Stimulated activated CD4-positive, alpha-beta T cell treated with anti-CD3 and anti-CD28 coated beads, Interleukin-4, amount 100 ng/mL, for 48 hours (primary cell): ENCODE measurements at regions not wholly inside any gene's neighbourhood (a gene's known extent, or its start where the extent isn't known, plus 50 kb on each side); places are given as distances from the start of the nearest gene placed in this dataset.

Source experiments
- DNase-seq, 2 donors: peaks; one replicate each; pipeline ENCODE4 v3.0.0-alpha.2; 2020; ENCODE audit warnings: low read depth in 2 of 2

GRCh38 chr1:42096554-42096953, 56.7 kb upstream of the GUCA2B start:
- DNase-seq = no peak

GRCh38 chr1:42089246-42089645, 64.0 kb upstream of the GUCA2B start:
- DNase-seq = no peak

- DNase-seq = no peak
Observed at GRCh38 chr1:42086146-42086545, 67.1 kb upstream of the GUCA2B start.

GRCh38 chr1:42085596-42085995, 67.6 kb upstream of the GUCA2B start:
- DNase-seq = no peak

- DNase-seq = no peak
Observed at GRCh38 chr1:42081475-42081874, 71.7 kb upstream of the GUCA2B start.

- no peak for DNase-seq
Observed at GRCh38 chr1:42075179-42075578, 78.0 kb upstream of the GUCA2B start.

GRCh38 chr1:42070996-42071395, 82.2 kb upstream of the GUCA2B start:
- DNase-seq = no peak

GRCh38 chr1:42057800-42058199, 95.4 kb upstream of the GUCA2B start:
- DNase-seq = no peak

GRCh38 chr1:42056460-42056859, 96.8 kb upstream of the GUCA2B start:
- no peak for DNase-seq

- no peak for DNase-seq
Observed at GRCh38 chr1:42055061-42055460, 98.1 kb upstream of the GUCA2B start.

GRCh38 chr1:42052072-42052699, 101.0 kb upstream of the GUCA2B start:
- DNase-seq = no peak

- DNase-seq = no peak
Observed at GRCh38 chr1:42047508-42047880, 105.7 kb upstream of the GUCA2B start.

- DNase-seq = no peak
Observed at GRCh38 chr1:42046761-42047507, 106.3 kb upstream of the GUCA2B start.

- DNase-seq = no peak
Observed at GRCh38 chr1:42044346-42044745, 108.9 kb upstream of the GUCA2B start.

GRCh38 chr1:42043811-42044210, 109.4 kb upstream of the GUCA2B start:
- no peak for DNase-seq

- no peak for DNase-seq
Observed at GRCh38 chr1:42043182-42043581, 110.0 kb upstream of the GUCA2B start.

- DNase-seq = no peak
Observed at GRCh38 chr1:42041031-42041430, 112.2 kb upstream of the GUCA2B start.

GRCh38 chr1:42040159-42040558, 113.1 kb upstream of the GUCA2B start:
- DNase-seq = no peak

GRCh38 chr1:42038261-42038660, 114.9 kb upstream of the GUCA2B start:
- no peak for DNase-seq

GRCh38 chr1:42037586-42037985, 115.6 kb upstream of the GUCA2B start:
- DNase-seq = no peak

GRCh38 chr1:42037161-42037560, 116.0 kb upstream of the GUCA2B start:
- no peak for DNase-seq

GRCh38 chr1:42035830-42036604, 117.2 kb upstream of the GUCA2B start:
- DNase-seq = peak; percentile 99
